DND-41 (cell line): ENCODE measurements at regions not wholly inside any gene's neighbourhood (a gene's known extent, or its start where the extent isn't known, plus 50 kb on each side); places are given as distances from the start of the nearest gene placed in this dataset.

Source experiments
- CTCF ChIP-seq: IDR thresholded peaks from 2 replicates; pipeline ENCODE4 v1.5.1; 2012; ENCODE audit warnings: borderline replicate concordance, low read length, moderate library complexity, mild to moderate bottlenecking; ENCODE audit not compliant: poor library complexity, severe bottlenecking; ENCODE audit errors: extremely low read depth
- EZH2 ChIP-seq: IDR thresholded peaks from 3 replicates; pipeline ENCODE4 v1.6.1; 2012; ENCODE audit warnings: borderline replicate concordance, low read depth, mild to moderate bottlenecking, moderate library complexity, low read length, inconsistent platforms; ENCODE audit not compliant: severe bottlenecking

- TF ChIP-seq CTCF (no peak), EZH2 (no peak)
These were observed 131.9 kb upstream of the CPM start for GRCh38 chr12:69064734-69065443.
